Smooth muscle cell (in vitro differentiated cells): ENCODE measurements at regions not wholly inside any gene's neighbourhood (a gene's known extent, or its start where the extent isn't known, plus 50 kb on each side); places are given as distances from the start of the nearest gene placed in this dataset.

Experiments used
- DNase-seq: peaks from one replicate; lab custom pipeline; 2025; ENCODE audit not compliant: unreplicated experiment; lab: John Stamatoyannopoulos, UW
- H2AFZ ChIP-seq: fragments of 200-600 bp; sonication (generic); 2 replicates; pipeline ENCODE4 v1.6.0; 2016; ENCODE audit warnings: antibody characterized with exemption, low read depth, mild to moderate bottlenecking
- H3F3A ChIP-seq: fragments of 200-600 bp; sonication (generic); 2 replicates; pipeline ENCODE4 v1.6.0; 2017; ENCODE audit warnings: antibody characterized with exemption, low read depth
- H3K27ac ChIP-seq: fragments of 200-600 bp; sonication (generic); 2 replicates; pipeline ENCODE4 v1.5.1; 2016; ENCODE audit warnings: low read depth, mild to moderate bottlenecking
- H3K27me3 ChIP-seq: fragments of 200-600 bp; sonication (generic); 2 replicates; pipeline ENCODE4 v1.6.1; 2016; ENCODE audit warnings: low read depth, mild to moderate bottlenecking
- H3K36me3 ChIP-seq: fragments of 200-600 bp; sonication (generic); 2 replicates; pipeline ENCODE4 v1.5.1; 2016; ENCODE audit warnings: low read depth
- H3K4me1 ChIP-seq: fragments of 200-600 bp; sonication (generic); 2 replicates; pipeline ENCODE4 v1.5.1; 2016; ENCODE audit warnings: low read depth
- H3K4me2 ChIP-seq: fragments of 200-600 bp; sonication (generic); 2 replicates; pipeline ENCODE4 v1.6.0; 2016; ENCODE audit warnings: mild to moderate bottlenecking
- H3K4me3 ChIP-seq: fragments of 200-600 bp; sonication (generic); 2 replicates; pipeline ENCODE4 v1.5.1; 2016; ENCODE audit warnings: mild to moderate bottlenecking
- H3K79me2 ChIP-seq: fragments of 200-600 bp; sonication (generic); 2 replicates; pipeline ENCODE4 v1.6.0; 2016; ENCODE audit warnings: low read depth, mild to moderate bottlenecking
- H3K9ac ChIP-seq: fragments of 200-600 bp; sonication (generic); 2 replicates; pipeline ENCODE4 v1.6.0; 2016; ENCODE audit warnings: low read depth
- H3K9me3 ChIP-seq: fragments of 200-600 bp; sonication (generic); replicated peaks from 2 replicates; pipeline ENCODE4 v1.5.1; 2016; ENCODE audit warnings: low read depth
- H4K20me1 ChIP-seq: fragments of 200-600 bp; sonication (generic); 2 replicates; pipeline ENCODE4 v1.6.0; 2016; ENCODE audit warnings: low read depth
- CTCF ChIP-seq: fragments of 200-600 bp; sonication (generic); IDR thresholded peaks from 2 replicates; pipeline ENCODE4 v1.5.1; 2017; ENCODE audit warnings: borderline replicate concordance, mild to moderate bottlenecking, antibody characterized with exemption; ENCODE audit not compliant: insufficient read depth, poor library complexity, severe bottlenecking
- WGBS: methylation state at CpG from one replicate; pipeline ENCODE4 v1.1.7; 2016; ENCODE audit warnings: low lambda C conversion rate; 5-methylcytosine and 5-hydroxymethylcytosine counted together

DNA sequence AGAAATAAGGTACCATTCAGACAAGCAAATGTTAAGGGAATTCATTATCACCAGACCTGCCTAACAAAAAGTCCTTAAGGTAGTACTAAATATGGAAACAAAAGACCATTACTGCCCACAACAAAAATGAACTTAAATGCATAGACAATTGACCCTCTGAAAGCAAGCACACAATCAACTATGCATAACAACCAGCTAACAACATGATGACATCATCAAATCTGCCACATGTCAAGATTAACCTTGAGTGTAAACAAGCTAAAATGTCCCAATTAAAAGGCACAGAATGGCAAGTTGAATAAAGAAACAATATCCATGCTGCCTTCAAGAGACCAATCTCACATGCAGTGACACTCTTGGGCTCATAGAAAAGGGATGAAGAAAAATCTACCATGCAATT lies 160.7 kb upstream of the CPXCR1 start:
- Histone ChIP-seq H3K4me3 (no peak overlapping the region), H2AFZ (no peak overlapping the region), H3K27ac (no peak overlapping the region), H3K9ac (no peak overlapping the region), H3K9me3 (no peaks in the 10 kb centered on the region), H3F3A (no peaks in the 10 kb centered on the region), H3K27me3 (no peaks in the 10 kb centered on the region), H3K36me3 (peaks cover 3% of the 10 kb centered on the region), H4K20me1 (no peaks in the 10 kb centered on the region), H3K4me1 (no peaks in the 10 kb centered on the region), H3K4me2 (no peak overlapping the region), H3K79me2 (no peaks in the 10 kb centered on the region)
- TF ChIP-seq CTCF = no peak
- DNase-seq = no peak

DNA sequence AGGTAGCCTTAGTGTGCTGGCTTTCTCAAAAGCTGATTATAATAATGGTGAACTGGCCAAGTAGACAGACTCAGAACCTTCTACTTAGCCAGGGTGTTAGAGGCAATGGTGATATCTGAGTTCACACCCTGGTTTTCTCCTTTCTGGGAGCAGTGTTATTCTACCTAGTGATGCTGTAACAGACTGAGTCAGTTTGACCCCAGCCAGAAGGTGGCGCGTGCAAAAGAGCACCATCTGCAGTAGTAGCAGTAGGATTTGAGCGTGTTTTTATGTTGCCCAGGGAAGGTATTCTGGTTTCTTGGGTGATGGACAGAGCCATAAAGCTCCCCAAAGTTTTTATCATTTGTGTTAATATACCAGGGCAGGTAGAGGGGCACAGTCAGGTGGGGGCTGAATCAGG lies 143.8 kb upstream of the CPXCR1 start:
- H3K9me3 ChIP-seq = no peaks in the 10 kb centered on the region
- no peak overlapping the region for H3K4me2 ChIP-seq
- no peaks in the 10 kb centered on the region for H4K20me1 ChIP-seq
- H3K4me3 ChIP-seq = no peak overlapping the region
- H3K79me2 ChIP-seq = no peaks in the 10 kb centered on the region
- H3F3A ChIP-seq = no peaks in the 10 kb centered on the region
- WGBS = 88% methylated on average over 3 of the region's 3 CpGs
- H3K27me3 ChIP-seq = no peaks in the 10 kb centered on the region
- H3K4me1 ChIP-seq = no peaks in the 10 kb centered on the region
- no peak overlapping the region for H3K27ac ChIP-seq
- H3K9ac ChIP-seq = no peak overlapping the region
- no peak for DNase-seq
- no peaks in the 10 kb centered on the region for H3K36me3 ChIP-seq
- no peak overlapping the region for H2AFZ ChIP-seq
- TF ChIP-seq CTCF = no peak

- Histone ChIP-seq H3F3A (no peaks in the 10 kb centered on the region), H4K20me1 (no peaks in the 10 kb centered on the region), H3K4me2 (no peak overlapping the region), H3K9ac (no peak overlapping the region), H3K36me3 (no peaks in the 10 kb centered on the region), H3K27ac (no peak overlapping the region), H3K4me1 (no peaks in the 10 kb centered on the region), H3K79me2 (no peaks in the 10 kb centered on the region), H3K9me3 (no peaks in the 10 kb centered on the region), H3K27me3 (no peaks in the 10 kb centered on the region), H3K4me3 (no peak overlapping the region), H2AFZ (no peak overlapping the region)
- 88% methylated on average over 5 of the region's 5 CpGs for WGBS
- DNase-seq = no peak
- no peak for TF ChIP-seq CTCF
Observed at GRCh38 chrX:88604433-88605221, 142.4 kb upstream of the CPXCR1 start.

- Histone ChIP-seq H3K27me3 (no peaks in the 10 kb centered on the region), H3K4me3 (no peak overlapping the region), H3K36me3 (no peaks in the 10 kb centered on the region), H3K79me2 (no peaks in the 10 kb centered on the region), H3K27ac (no peak overlapping the region), H4K20me1 (no peaks in the 10 kb centered on the region), H3K9me3 (no peaks in the 10 kb centered on the region), H3K9ac (no peak overlapping the region), H3K4me2 (no peak overlapping the region), H3K4me1 (no peaks in the 10 kb centered on the region), H2AFZ (no peak overlapping the region), H3F3A (no peaks in the 10 kb centered on the region)
- TF ChIP-seq CTCF = no peak
- DNase-seq = no peak
- 75% methylated on average over 4 of the region's 4 CpGs for WGBS
Observed at GRCh38 chrX:88605222-88605583, 141.8 kb upstream of the CPXCR1 start.
